Spleen (tissue), 7 donors: ENCODE measurements at regions not wholly inside any gene's neighbourhood (a gene's known extent, or its start where the extent isn't known, plus 50 kb on each side); places are given as distances from the start of the nearest gene placed in this dataset.

ENCODE experiments used
- POLR2A ChIP-seq, 3 donors: fragments of 450-650 bp; IDR thresholded peaks; one replicate each; pipeline ENCODE4 v1.5.1; 2017; ENCODE audit warnings: antibody characterized with exemption in 3 of 3, mild to moderate bottlenecking in 1 of 3
- POLR2AphosphoS5 ChIP-seq, 3 donors: sonication (generic); formaldehyde crosslinking; IDR thresholded peaks; one replicate each; pipeline ENCODE4 v1.5.1; 2017; ENCODE audit warnings: antibody characterized with exemption in 3 of 3
- TF ChIP-seq, protein P1 (sequence below), 11 experiments: fragments of 200-600 bp in 7 of 11; fragments of 450-650 bp in 4 of 11; sonication (generic) in 4 of 11; IDR thresholded peaks in 8 of 11; conservative IDR thresholded peaks in 3 of 11; 1 replicate in 7 of 11; 2 replicates in 4 of 11; pipeline versions ENCODE4 v1.4.0 to v1.8.0; 2016 to 2021; ENCODE audit warnings: antibody characterized with exemption in 11 of 11, inconsistent platforms in 4 of 11, mild to moderate bottlenecking in 1 of 11
- donor health status: DM: no; HTN: no; CAD: no; lungs with moderate emphysema.
- donor health status: DM: no; HTN: no; CAD: no.
- donor health status: DM: no; HTN: no; CAD: no.

DNA sequence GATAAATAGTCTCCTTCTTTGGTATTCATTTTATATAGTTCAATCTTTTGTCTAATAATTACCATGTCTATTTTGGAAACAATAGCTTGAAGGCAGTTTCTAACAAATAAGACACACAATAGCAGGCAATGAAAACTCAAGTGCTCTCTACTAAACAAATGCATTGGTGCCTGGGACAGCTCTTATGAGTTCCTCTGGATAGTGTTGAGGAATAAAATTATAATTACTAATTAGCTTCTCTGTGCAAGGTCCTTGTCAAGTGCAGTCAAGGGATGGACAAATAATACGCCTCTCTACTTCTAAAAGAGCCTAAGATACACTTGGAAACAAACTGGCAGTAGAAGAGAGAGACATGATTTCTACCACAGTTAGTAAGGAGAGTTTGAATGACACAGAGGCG lies 229.0 kb upstream of the GLRA2 start:
- TF ChIP-seq POLR2A (IDR thresholded peaks at IDR 0.05) (no peak), POLR2AphosphoS5 (IDR thresholded peaks at IDR 0.05) (no peak)
- TF ChIP-seq, protein P1, sequence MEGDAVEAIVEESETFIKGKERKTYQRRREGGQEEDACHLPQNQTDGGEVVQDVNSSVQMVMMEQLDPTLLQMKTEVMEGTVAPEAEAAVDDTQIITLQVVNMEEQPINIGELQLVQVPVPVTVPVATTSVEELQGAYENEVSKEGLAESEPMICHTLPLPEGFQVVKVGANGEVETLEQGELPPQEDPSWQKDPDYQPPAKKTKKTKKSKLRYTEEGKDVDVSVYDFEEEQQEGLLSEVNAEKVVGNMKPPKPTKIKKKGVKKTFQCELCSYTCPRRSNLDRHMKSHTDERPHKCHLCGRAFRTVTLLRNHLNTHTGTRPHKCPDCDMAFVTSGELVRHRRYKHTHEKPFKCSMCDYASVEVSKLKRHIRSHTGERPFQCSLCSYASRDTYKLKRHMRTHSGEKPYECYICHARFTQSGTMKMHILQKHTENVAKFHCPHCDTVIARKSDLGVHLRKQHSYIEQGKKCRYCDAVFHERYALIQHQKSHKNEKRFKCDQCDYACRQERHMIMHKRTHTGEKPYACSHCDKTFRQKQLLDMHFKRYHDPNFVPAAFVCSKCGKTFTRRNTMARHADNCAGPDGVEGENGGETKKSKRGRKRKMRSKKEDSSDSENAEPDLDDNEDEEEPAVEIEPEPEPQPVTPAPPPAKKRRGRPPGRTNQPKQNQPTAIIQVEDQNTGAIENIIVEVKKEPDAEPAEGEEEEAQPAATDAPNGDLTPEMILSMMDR (IDR thresholded peaks at IDR 0.05 in 8 of 11, conservative IDR thresholded peaks at IDR 0.05 in 3 of 11), result no peak
